ENCODE measurements at regions not wholly inside any gene's neighbourhood (a gene's known extent, or its start where the extent isn't known, plus 50 kb on each side); places are given as distances from the start of the nearest gene placed in this dataset.

DNA sequence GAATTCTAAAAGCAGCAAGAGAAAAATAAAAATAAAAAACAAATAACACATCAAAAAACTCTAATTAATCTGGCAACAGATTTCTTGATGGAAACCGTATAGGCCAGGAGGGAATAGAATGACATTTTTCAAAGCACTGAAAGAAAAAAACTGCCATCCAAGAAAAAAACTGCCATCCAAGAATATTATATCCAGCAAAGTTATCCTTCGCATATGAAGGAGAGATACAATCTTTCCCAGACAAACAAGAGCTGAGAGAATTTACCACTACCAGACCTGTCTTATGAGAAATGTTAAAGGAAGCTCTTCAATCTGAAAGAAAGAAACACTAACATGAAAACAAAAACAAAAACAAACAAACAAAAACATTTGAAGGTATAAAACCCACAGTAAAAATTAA is 214.8 kb downstream of the EMP1 start:
- TF ChIP-seq, protein P1, sequence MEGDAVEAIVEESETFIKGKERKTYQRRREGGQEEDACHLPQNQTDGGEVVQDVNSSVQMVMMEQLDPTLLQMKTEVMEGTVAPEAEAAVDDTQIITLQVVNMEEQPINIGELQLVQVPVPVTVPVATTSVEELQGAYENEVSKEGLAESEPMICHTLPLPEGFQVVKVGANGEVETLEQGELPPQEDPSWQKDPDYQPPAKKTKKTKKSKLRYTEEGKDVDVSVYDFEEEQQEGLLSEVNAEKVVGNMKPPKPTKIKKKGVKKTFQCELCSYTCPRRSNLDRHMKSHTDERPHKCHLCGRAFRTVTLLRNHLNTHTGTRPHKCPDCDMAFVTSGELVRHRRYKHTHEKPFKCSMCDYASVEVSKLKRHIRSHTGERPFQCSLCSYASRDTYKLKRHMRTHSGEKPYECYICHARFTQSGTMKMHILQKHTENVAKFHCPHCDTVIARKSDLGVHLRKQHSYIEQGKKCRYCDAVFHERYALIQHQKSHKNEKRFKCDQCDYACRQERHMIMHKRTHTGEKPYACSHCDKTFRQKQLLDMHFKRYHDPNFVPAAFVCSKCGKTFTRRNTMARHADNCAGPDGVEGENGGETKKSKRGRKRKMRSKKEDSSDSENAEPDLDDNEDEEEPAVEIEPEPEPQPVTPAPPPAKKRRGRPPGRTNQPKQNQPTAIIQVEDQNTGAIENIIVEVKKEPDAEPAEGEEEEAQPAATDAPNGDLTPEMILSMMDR (IDR thresholded peaks at IDR 0.05), result no peak
- TF ChIP-seq POLR2A (IDR thresholded peaks at IDR 0.05) (no peak), EP300 (IDR thresholded peaks at IDR 0.05) (no peak), POLR2AphosphoS5 (IDR thresholded peaks at IDR 0.05) (no peak)
